KOPT-K1 (cell line): ENCODE measurements at regions not wholly inside any gene's neighbourhood (a gene's known extent, or its start where the extent isn't known, plus 50 kb on each side); places are given as distances from the start of the nearest gene placed in this dataset.
"Not testable (repeated sequence)": the region's sequence is repeated elsewhere in the genome, so short reads cannot be mapped to it uniquely, and the experiment has no call there.

Experiments used
- H3K27ac ChIP-seq: fragments of 200-600 bp; sonication (generic); 2 replicates; pipeline ENCODE4 v1.5.1; 2016; ENCODE audit warnings: antibody characterized with exemption, mild to moderate bottlenecking, low read depth, low read length; ENCODE audit not compliant: poor library complexity, severe bottlenecking
- H3K36me3 ChIP-seq: fragments of 200-600 bp; sonication (generic); 2 replicates; pipeline ENCODE4 v1.5.1; 2017; ENCODE audit warnings: antibody characterized with exemption, mild to moderate bottlenecking, low read length, moderate library complexity; ENCODE audit not compliant: insufficient read depth
- H3K9me3 ChIP-seq: fragments of 200-600 bp; sonication (generic); 2 replicates; pipeline ENCODE4 v1.5.1; 2017; ENCODE audit warnings: antibody characterized with exemption, low read length, mild to moderate bottlenecking; ENCODE audit not compliant: insufficient read depth, poor library complexity, severe bottlenecking

DNA sequence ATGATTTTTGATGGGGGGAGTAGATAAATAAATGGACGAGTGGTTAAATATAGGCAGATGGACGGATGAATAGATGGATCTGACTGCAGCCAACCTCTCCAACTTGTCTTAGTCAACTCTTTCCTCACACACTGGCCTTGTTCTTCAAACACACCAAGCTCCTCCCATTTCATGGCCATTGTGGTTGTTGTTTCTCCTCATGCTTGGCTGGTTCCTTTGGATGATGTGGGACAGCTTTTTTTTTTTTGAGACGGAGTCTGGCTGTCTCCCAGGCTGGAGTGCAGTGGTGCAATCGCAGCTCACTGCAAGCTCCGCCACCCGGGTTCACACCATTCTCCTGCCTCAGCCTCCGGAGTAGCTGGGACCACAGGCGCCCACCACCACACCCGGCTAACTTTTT is 155.2 kb downstream of the ZNF281 start:
- not testable (repeated sequence) for H3K27ac ChIP-seq, H3K9me3 ChIP-seq

GRCh38 chr1:200253774-200254495 is 155.9 kb downstream of the ZNF281 start:
- Histone ChIP-seq H3K27ac (no peak overlapping the region), H3K9me3 (no peaks in the 10 kb centered on the region)

More for the DNA sequence above, 155.2 kb downstream of the ZNF281 start:
- H3K36me3 ChIP-seq = not testable (repeated sequence)

GRCh38 chr1:200252531-200252930 is 157.3 kb downstream of the ZNF281 start:
- H3K9me3 ChIP-seq = no peaks in the 10 kb centered on the region
- no peak overlapping the region for H3K27ac ChIP-seq
- H3K36me3 ChIP-seq = no peaks in the 10 kb centered on the region

More at GRCh38 chr1:200253774-200254495, 155.9 kb downstream of the ZNF281 start:
- H3K36me3 ChIP-seq = no peaks in the 10 kb centered on the region

GRCh38 chr1:200250469-200250868 is 159.4 kb downstream of the ZNF281 start:
- Histone ChIP-seq H3K27ac (no peak overlapping the region), H3K9me3 (no peaks in the 10 kb centered on the region), H3K36me3 (no peaks in the 10 kb centered on the region)

DNA sequence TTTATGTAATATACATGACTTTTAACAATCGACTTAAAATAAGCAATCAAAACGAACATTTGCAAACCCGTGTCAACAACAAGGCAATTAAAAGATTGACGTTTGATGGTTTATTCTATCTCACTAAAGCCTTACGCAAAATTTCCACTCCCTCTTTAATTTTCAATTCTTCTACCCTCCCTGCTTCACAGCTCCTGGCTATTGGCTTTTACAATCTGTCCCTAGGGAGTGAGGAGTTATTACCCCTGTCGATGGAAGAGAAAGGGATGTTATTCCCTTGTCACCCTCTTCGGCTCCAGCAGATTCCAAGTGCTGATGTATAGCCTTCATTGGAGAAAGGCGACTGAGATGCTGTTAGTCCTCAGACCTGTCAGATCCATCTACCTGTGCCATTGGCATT is 161.3 kb downstream of the ZNF281 start:
- Histone ChIP-seq H3K27ac (no peak overlapping the region), H3K36me3 (no peaks in the 10 kb centered on the region), H3K9me3 (no peaks in the 10 kb centered on the region)

DNA sequence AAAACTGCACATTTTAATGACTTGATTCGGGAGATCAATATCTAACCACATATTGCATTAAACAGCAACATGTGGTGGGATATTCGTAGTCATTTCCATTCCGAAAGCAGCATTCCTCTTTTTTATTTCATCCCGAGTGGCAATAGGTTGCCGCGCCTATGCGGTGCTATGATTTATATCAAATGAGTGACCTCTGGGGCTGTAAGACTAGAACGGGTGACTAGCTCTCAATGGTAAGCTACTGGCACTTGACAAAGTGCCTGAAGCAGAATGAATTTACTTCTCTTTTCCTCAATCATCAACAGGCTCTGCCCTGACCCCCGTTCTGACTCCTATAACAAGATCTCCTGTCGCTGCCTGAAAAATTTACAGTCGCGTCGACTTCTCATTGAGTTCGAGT is 162.3 kb downstream of the ZNF281 start:
- no peak overlapping the region for H3K27ac ChIP-seq
- H3K36me3 ChIP-seq = no peaks in the 10 kb centered on the region
- H3K9me3 ChIP-seq = no peaks in the 10 kb centered on the region

DNA sequence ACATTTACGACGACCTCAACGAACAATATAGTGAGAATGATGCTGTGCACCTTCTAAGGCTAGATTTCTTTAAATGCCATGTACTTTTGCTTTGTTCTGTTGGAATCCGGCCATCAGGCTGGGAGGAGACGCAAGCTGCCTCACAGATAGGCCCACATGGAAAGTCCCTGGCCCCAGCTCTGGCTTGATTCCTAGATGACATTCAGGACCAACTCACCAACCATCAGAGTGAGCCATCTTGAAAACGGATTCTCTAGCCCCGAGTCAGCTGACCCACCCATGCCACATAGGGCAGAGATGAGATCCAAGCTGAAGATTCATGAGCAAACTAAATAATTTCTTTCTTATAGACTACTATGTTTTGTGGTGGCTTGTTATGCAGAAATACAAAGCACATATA is 164.4 kb downstream of the ZNF281 start:
- no peaks in the 10 kb centered on the region for H3K36me3 ChIP-seq
- no peak overlapping the region for H3K27ac ChIP-seq
- H3K9me3 ChIP-seq = no peaks in the 10 kb centered on the region

GRCh38 chr1:200243042-200243437 is 166.8 kb downstream of the ZNF281 start:
- no peak overlapping the region for H3K27ac ChIP-seq
- H3K36me3 ChIP-seq = no peaks in the 10 kb centered on the region
- H3K9me3 ChIP-seq = no peaks in the 10 kb centered on the region

GRCh38 chr1:200242110-200243041 is 167.5 kb downstream of the ZNF281 start:
- Histone ChIP-seq H3K27ac (no peak overlapping the region), H3K9me3 (no peaks in the 10 kb centered on the region), H3K36me3 (no peaks in the 10 kb centered on the region)

GRCh38 chr1:200240656-200241055 is 169.2 kb downstream of the ZNF281 start:
- H3K36me3 ChIP-seq = no peaks in the 10 kb centered on the region
- no peak overlapping the region for H3K27ac ChIP-seq
- H3K9me3 ChIP-seq = no peaks in the 10 kb centered on the region

DNA sequence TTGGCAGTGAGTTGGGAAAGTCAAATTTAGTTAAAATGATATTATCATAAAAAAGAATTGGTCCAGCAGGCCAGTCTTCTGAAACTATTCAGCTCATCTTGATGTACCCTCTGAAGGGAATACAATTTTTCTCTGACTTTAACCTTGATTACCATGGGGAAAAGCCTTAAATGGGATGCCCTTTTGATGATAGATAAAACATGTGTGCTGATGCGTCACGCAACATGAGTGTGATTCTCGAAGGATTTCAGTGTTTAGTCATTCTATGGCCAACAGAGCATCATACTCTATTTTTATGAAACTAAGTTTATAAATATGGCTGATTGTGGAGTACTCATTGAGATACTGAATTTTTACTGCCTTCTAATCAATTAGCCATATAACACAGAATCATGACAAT is 171.5 kb downstream of the ZNF281 start:
- no peaks in the 10 kb centered on the region for H3K9me3 ChIP-seq
- H3K36me3 ChIP-seq = no peaks in the 10 kb centered on the region
- no peak overlapping the region for H3K27ac ChIP-seq

DNA sequence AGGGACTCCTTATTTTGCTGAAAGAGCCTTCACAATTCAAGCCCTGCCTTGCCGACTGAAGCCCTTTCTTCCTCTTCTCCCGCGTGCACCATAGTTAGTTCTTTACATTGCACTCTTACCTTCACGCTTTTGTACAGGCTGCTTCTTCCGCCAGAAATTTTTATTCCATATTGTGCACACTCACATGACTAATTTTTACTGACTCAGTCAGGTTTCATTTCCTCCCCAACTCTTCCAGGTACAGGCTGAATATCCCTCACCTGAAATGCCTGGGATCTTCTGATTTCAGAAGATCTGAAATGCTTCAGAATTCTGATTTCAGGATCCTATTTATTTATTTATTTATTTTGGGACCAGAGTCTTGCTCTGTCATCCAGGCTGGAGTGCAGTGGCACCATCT is 172.8 kb downstream of the ZNF281 start:
- Histone ChIP-seq H3K36me3 (no peaks in the 10 kb centered on the region), H3K9me3 (no peaks in the 10 kb centered on the region), H3K27ac (no peak overlapping the region)

GRCh38 chr1:200234938-200235337 is 174.9 kb downstream of the ZNF281 start:
- no peaks in the 10 kb centered on the region for H3K9me3 ChIP-seq
- H3K27ac ChIP-seq = no peak overlapping the region
- no peaks in the 10 kb centered on the region for H3K36me3 ChIP-seq

DNA sequence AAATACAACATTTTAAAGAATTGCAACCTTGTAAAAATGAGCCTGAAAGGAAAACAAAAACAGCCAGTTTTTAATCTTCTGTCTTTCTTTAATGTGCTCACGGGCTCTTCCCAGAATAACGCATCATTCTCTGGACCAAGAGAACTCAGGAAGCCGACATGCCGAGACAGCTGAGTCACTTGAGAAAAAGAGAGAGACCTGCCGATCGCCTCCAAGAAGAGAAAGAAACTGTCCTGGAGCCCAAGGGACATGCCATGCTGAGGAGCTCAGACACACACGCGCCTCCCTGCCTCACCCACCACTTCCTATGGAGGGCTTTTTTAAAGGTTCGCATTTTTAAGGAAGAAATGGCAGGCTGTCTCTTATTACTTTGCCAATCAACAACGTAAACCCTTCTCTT is 176.4 kb downstream of the ZNF281 start:
- H3K27ac ChIP-seq = no peak overlapping the region
- H3K36me3 ChIP-seq = no peaks in the 10 kb centered on the region
- no peaks in the 10 kb centered on the region for H3K9me3 ChIP-seq

DNA sequence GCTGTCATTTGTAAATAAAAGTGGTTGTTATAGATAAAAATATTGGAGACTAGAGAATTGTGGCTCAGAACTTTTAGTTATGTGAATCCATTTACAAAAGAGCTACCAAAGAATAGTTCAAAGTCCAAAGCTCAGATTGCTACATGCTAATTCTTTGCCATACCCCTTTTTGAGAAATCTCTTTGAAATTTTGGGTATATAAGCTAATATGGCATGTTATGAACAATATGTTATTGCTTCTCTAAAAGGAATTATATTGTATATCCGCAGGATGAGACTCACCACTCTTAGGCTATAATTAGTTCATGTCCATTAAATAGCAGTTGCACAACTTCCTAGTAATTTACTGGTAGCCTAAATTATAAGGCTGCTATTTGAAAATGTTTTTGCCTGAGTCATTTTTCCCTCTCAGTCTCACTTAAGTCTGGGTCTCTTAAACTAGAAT is 178.0 kb downstream of the ZNF281 start:
- no peak overlapping the region for H3K27ac ChIP-seq
- H3K9me3 ChIP-seq = no peaks in the 10 kb centered on the region
- H3K36me3 ChIP-seq = no peaks in the 10 kb centered on the region
